GM12872 (cell line): ENCODE measurements at regions not wholly inside any gene's neighbourhood (a gene's known extent, or its start where the extent isn't known, plus 50 kb on each side); places are given as distances from the start of the nearest gene placed in this dataset.

ENCODE experiments used
- CTCF ChIP-seq: IDR thresholded peaks from 3 replicates; pipeline ENCODE4 v1.5.1; 2011; ENCODE audit warnings: low read depth, mild to moderate bottlenecking, low read length, moderate library complexity; ENCODE audit not compliant: insufficient read depth

GRCh38 chr11:100586361-100587101 lies 100.6 kb upstream of the ARHGAP42 start:
- no peak for TF ChIP-seq CTCF

- TF ChIP-seq CTCF: no peak
These were observed 94.3 kb upstream of the ARHGAP42 start for GRCh38 chr11:100592619-100593260.

GRCh38 chr11:100593291-100593690 lies 93.8 kb upstream of the ARHGAP42 start:
- no peak for TF ChIP-seq CTCF

- TF ChIP-seq CTCF: no peak
These were observed 92.8 kb upstream of the ARHGAP42 start for GRCh38 chr11:100594320-100594719.

GRCh38 chr11:100600941-100601340 lies 86.1 kb upstream of the ARHGAP42 start:
- no peak for TF ChIP-seq CTCF

- TF ChIP-seq CTCF: no peak
These were observed 84.4 kb upstream of the ARHGAP42 start for GRCh38 chr11:100602716-100603115.

- TF ChIP-seq CTCF: no peak
These were observed 74.3 kb upstream of the ARHGAP42 start for GRCh38 chr11:100612766-100613165.
